ENCODE measurements at regions not wholly inside any gene's neighbourhood (a gene's known extent, or its start where the extent isn't known, plus 50 kb on each side); places are given as distances from the start of the nearest gene placed in this dataset.

DNA sequence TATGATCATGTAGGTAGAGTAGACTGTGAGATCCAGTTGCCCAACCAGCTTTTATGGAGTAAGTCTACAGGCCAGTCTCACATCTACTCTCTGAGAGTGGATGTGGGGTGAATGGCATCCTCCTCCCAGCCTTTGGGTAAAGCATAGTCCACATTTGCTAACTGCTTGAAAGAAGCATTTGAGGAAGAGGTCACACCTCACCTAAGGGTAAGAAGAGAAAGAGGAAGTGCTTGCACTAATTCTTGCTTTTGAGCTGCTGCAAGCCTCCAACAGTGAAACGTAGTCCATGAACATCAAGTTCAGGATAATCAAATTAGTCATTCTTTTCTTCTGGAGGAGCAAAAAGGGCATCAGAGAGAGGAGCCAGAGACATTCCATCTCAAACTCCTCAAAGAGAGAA lies 93.9 kb upstream of the AGR3 start:
- no peak for DNase-seq (ENCODE audit: extremely low read depth in 1 of 2, low read depth in 1 of 2)

GRCh38 chr7:16978358-16979244 lies 96.8 kb upstream of the AGR3 start:
- no peak for DNase-seq (ENCODE audit: extremely low read depth in 1 of 2, low read depth in 1 of 2)

GRCh38 chr7:16980539-16980938 lies 98.8 kb upstream of the AGR3 start:
- DNase-seq (ENCODE audit: extremely low read depth in 1 of 2, low read depth in 1 of 2): no peak

- no peak for DNase-seq (ENCODE audit: extremely low read depth in 1 of 2, low read depth in 1 of 2)
Observed at GRCh38 chr7:16982640-16983350, 101.0 kb upstream of the AGR3 start.

DNA sequence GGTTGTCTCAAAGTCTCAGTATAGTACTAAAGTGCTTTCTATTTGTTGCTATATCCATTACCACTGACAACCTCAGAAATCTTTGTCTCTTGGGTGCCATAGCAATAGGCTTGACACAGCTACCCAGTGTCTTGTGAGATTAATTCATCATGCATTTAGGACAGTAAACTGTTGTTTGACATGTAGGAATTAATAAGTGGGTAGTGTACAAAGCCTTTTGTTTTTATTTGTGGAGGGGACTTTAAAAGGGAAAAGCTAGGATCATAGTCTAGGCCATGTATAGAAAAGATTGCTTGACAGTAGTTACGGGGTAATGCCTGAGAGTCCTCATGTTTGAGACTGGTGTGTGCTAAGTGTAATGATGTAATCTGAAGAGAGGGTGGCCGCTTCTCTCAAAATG lies 102.6 kb upstream of the AGR3 start:
- DNase-seq (ENCODE audit: extremely low read depth in 1 of 2, low read depth in 1 of 2): no peak

DNA sequence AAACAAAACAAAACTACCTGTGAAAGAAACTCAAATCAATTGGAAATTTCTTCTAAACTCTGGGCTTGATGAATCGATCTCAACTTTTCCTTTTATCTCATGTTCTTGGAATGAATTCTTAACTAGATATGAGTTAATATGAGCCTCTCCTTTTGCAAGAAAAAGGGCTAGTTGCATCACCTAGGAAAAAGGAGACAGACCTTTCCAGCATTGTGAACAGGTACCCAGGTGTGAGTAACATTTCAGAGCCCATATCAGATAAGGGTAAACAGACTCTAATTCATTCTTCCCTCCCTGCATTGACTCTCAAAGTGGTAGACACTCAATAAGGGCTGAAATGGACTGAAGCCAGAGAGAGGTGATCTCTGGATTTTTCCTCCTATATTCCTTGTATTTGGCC lies 103.8 kb upstream of the AGR3 start:
- DNase-seq (ENCODE audit: extremely low read depth in 1 of 2, low read depth in 1 of 2): no peak

DNA sequence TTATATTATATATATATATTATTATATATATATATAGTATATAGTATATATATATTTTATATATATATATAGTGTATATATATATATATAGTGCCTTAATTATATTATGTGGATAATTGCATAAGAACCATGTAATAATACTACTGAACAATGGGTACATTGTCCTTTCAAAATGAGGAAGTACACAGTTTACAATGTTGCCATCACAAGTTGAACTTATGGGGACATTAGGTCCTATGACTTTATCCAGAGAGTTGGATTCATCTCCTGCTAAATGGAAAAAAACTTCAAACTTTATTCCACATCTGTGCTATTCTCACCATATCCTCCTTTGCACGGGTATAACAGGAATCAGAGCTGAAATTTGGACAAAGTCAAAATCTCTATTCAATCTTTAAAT lies 105.0 kb upstream of the AGR3 start:
- DNase-seq (ENCODE audit: extremely low read depth in 1 of 2, low read depth in 1 of 2): no peak

DNA sequence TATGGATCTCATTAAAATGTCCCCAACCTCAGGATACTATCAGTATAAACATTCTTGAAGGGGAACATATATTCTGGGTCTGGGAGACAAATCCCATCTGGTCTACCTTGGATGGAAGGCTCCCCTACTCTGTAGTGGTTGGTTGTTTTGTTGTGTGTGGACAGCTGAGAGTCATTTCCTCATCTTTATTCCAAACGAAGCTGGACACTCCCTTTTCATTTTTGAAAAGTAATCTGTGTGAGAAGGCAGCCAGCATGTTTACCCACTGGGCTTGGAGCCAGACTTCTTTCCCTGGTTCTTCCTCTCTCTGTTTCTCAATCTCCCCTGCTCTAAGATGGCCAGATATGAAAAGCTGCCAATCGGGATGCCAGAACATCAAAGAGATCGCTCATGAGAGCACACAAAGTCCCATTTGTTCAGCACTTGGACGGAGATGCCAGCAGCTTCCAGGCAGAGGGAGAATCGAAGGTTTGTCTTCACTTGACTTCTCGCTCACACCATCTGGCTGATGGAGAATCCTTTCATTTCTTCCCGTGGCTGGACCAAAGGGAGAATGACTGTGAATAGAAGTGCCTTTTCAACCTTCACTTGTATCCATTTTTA lies 108.1 kb upstream of the AGR3 start:
- no peak for DNase-seq (ENCODE audit: extremely low read depth in 1 of 2, low read depth in 1 of 2)

DNA sequence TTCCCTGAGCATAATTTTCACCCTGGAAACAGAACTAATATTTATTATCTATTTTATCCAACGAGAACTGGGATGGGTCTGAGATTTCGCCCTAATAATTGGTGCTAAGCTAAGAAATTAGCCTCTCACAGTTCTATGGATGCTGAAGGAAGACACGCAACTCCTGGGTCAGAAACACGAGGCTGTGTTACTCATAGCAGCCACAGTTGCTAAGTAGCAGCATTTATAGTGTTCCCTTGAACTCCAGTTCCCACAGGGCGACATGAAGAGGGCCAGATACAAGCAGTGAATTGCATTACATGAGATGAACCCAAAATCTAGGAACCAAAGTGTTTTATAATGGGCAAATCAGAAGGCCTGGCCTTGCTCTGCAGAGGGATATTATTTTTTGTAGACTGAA lies 109.8 kb upstream of the AGR3 start:
- DNase-seq (ENCODE audit: extremely low read depth in 1 of 2, low read depth in 1 of 2): no peak

- no peak for DNase-seq (ENCODE audit: extremely low read depth in 1 of 2, low read depth in 1 of 2)
Observed at GRCh38 chr7:16993543-16993942, 111.8 kb upstream of the AGR3 start.

DNA sequence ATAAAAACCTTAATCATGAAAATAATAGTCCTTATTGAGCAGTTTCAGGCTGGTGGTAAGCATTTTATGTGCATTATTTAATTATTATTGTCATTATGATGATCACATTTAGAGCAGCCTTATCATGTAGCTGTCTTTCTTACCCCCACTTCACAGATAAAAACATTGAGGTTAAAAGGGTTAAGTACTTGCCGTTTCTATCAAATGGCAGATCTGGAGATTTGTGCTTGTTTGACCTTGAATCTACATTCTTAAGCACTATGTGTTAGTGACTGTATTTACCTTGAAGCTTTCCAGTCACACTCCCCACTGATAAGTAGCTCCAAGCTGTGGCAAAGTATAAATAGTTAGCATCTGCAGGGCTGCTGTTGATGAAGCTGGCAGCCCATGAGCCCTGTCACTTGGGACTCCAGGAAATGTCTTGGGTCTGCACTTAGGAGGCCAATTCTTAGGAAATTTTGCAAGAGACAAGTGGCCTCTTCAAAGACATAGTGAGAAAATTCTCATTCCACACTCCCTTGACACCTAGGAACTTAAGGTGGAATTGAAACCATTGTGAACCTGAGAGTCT lies 116.8 kb upstream of the AGR3 start:
- no peak for DNase-seq (ENCODE audit: extremely low read depth in 1 of 2, low read depth in 1 of 2)

DNA sequence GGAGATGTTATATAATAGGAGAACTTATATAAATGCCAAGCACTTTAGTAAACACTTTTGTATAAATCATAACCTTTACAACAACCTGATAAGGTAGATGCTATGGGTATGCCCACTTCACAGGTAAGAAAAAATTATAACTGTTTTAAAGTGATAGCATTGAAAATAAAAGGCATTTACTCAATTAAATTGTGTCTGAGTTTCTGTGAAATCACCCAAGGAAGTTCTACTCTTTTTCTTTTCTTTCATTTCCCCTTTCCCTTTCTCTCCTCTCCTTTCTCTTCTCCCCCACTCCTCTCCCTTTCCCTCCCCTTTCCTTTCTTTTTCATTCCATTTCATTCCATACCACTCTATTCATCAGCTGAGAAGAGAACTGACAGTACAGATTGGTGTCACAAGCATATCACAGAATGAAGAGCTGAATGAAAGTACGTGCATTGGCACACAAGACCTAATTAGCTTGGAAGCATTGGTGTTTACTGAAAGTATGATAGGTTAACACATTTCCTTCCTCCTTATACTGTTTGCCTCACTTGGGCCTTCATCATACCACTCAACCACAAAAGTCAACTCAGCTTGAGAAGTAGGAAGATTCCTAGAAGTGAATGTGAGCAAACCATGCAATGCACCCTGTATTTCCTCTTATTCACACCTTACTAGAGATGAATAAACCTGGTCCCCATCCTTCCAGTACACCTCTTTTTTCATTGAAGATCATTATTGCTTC lies 117.9 kb upstream of the AGR3 start:
- DNase-seq (ENCODE audit: extremely low read depth in 1 of 2, low read depth in 1 of 2): no peak

DNA sequence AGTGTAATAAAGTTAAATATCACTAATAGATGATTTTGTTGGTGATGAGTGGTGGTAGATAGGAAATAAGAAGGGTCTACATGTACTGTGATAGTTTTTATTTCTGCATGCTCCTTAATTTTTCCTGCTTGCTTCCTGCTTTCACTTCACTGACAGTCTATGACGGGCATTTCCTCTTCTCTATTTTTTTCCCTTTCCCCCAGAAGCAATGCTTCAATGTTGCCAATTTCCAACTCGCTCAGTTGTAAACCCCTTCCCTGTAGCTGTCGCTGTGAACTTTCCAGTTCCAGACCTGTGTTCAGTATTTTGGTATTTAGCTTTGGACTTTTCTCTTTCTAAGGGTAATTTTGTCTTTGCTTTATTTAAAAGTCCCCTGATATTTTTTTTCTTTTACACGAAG lies 123.5 kb upstream of the AGR3 start:
- DNase-seq (ENCODE audit: extremely low read depth in 1 of 2, low read depth in 1 of 2): no peak

GRCh38 chr7:17007841-17008240 lies 126.1 kb upstream of the AGR3 start:
- DNase-seq (ENCODE audit: extremely low read depth in 1 of 2, low read depth in 1 of 2): no peak

DNA sequence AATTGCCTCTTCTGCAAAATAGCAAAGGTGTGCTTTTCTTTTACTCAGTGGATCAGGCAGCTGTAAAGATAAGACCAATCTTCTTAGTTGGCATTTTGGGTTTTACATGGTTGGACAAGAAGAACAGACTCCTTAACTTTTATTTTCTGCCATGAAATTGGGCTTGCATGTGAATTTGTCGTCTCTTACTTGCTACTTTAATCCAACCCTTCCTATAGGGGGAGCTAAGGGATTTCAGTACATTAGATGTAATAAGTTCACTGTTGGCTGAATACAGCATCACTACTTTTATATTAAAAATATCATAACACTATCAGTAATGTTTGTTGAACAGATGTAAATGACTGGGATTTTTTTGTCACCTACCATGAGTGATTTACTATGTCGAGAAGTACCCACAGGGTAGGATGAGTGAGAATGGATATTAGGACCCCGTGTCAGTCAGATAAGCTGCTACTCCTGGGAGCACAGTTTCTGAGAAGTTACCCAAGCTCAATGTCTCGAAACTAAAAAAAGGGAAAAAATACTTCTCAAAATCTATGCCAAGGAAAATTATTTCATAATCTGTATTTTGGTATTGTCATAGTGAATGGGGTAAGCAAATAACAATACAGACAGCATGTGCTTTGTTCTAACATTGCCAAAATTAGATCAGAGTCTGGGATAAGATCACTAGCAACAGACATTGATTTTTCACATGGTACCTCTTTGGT lies 127.4 kb upstream of the AGR3 start:
- DNase-seq (ENCODE audit: extremely low read depth in 1 of 2, low read depth in 1 of 2): no peak

DNA sequence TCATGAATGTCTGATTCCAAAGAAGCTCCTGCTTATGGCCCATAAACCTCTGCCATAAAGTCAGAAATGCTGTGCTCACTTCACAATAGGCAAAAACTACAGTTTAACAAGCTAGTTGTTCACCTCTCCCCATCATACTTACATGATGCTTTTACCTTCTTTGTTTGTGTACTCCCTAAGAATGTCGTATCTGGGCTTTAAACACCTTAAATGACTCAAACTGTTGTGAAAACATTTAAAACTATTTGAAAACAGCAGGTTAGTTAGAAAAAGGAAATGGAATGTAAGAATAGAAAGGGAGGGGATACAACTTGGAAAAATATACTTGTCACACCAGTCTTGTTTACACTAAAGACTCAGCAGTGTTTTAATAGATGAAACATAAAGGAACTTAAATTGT lies 128.2 kb upstream of the AGR3 start:
- DNase-seq (ENCODE audit: extremely low read depth in 1 of 2, low read depth in 1 of 2): no peak

DNA sequence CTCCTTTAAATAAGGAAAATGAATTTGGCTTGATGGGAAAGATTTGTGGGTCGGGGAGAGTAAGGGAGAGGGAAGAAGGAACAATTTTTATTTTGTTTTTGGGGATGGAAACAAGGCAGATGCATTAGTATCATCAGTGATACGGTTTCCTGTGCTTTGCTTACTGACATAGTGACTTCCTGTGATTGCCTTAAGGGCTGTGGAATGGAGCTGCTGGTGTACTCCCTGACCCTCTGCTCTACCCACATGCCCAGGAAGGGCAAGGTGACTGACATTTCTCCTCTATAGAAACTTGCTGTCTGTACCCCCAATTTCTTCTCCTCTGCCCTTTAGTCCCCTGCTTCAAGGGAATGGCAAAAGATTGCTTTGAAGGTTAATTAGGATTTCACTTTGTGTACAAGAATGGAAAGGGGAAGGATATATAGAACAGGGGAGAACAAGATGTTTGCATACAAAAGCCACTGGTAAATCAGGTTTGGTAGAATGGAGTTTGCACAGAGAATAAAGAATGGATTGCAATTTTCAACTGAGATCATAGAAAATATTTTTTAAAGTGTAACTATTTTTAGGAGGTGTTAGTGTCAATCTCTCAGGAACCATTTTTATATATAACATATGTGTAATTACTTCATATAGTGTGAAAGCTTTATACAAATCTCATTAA lies 129.0 kb upstream of the AGR3 start:
- DNase-seq (ENCODE audit: extremely low read depth in 1 of 2, low read depth in 1 of 2): no peak

- DNase-seq (ENCODE audit: extremely low read depth in 1 of 2, low read depth in 1 of 2): no peak
Observed at GRCh38 chr7:17013204-17013603, 131.4 kb upstream of the AGR3 start.

GRCh38 chr7:17014686-17015085 lies 132.9 kb upstream of the AGR3 start:
- no peak for DNase-seq (ENCODE audit: extremely low read depth in 1 of 2, low read depth in 1 of 2)

GRCh38 chr7:17015598-17016031 lies 133.8 kb upstream of the AGR3 start:
- DNase-seq (ENCODE audit: extremely low read depth in 1 of 2, low read depth in 1 of 2): no peak
